ENCODE measurements at regions not wholly inside any gene's neighbourhood (a gene's known extent, or its start where the extent isn't known, plus 50 kb on each side); places are given as distances from the start of the nearest gene placed in this dataset.

- no peak for FAIRE-seq
- Histone ChIP-seq H3K4me3 (no peak overlapping the region), H3K4me1 (no peaks in the 10 kb centered on the region), H3K9me3 (no peaks in the 10 kb centered on the region), H3K27ac (no peak overlapping the region), H3K4me2 (no peak overlapping the region)
- no peak for ATAC-seq
- TF ChIP-seq ZC3H11A (IDR thresholded peaks at IDR 0.05) (no peak), SMC3 (IDR thresholded peaks at IDR 0.05) (no peak), ELK1 (IDR thresholded peaks at IDR 0.05; ENCODE audit: low read depth, low read length) (no peak), ZFP36 (IDR thresholded peaks at IDR 0.05; ENCODE audit: borderline replicate concordance, partially characterized antibody) (no peak), HOXB13 (CRISPR knock-in tag; IDR thresholded peaks at IDR 0.05; ENCODE audit: low read depth) (no peak), ZNF302 (CRISPR knock-in tag; IDR thresholded peaks at IDR 0.05) (no peak), PBX3 (IDR thresholded peaks at IDR 0.05) (no peak), FOSL2 (IDR thresholded peaks at IDR 0.05) (no peak), FOSL2 (CRISPR knock-in tag; IDR thresholded peaks at IDR 0.05) (no peak), EHMT2 (IDR thresholded peaks at IDR 0.05; ENCODE audit: low read depth) (no peak)
- DNase-seq (ENCODE audit: low read depth in 1 of 2, low spot score in 1 of 2), result no peak
- CTCF ChIA-PET, result no interaction called here
- POLR2A ChIA-PET, result no interaction called here
- 0% methylated on average over 2 of the region's 2 CpGs for WGBS (ENCODE audit: missing lambda C conversion rate)
These were observed 59.2 kb upstream of the FSHB start for GRCh38 chr11:30171661-30172060.

- no peak for ATAC-seq
- Histone ChIP-seq H3K4me2 (no peak overlapping the region), H3K9me3 (peaks cover 2% of the 10 kb centered on the region; the same call in 1 of the 3 replicates), H3K4me1 (no peaks in the 10 kb centered on the region), H3K4me3 (no peak overlapping the region), H3K27ac (no peak overlapping the region)
- no peak for FAIRE-seq
- ChIA-PET CTCF (interaction anchor here (0.9 kb wide), 1 partner anchor 25 kb away, joined by 6 read pairs; no protein-coding TSS in a partner anchor), POLR2A (no interaction called here)
- no peak for DNase-seq (ENCODE audit: low read depth in 1 of 2, low spot score in 1 of 2)
- TF ChIP-seq JUNB (IDR thresholded peaks at IDR 0.05) (no peak), HMGXB4 (CRISPR knock-in tag; IDR thresholded peaks at IDR 0.05; ENCODE audit: borderline replicate concordance) (no peak), SREBF2 (IDR thresholded peaks at IDR 0.05) (no peak), HOXB5 (CRISPR knock-in tag; IDR thresholded peaks at IDR 0.05) (no peak), CEBPB (IDR thresholded peaks at IDR 0.05) (no peak), EHF (CRISPR knock-in tag; IDR thresholded peaks at IDR 0.05) (no peak), HEYL (CRISPR knock-in tag; IDR thresholded peaks at IDR 0.05) (no peak), E2F6 (IDR thresholded peaks at IDR 0.05; ENCODE audit: borderline replicate concordance, low read depth) (no peak), MAZ (IDR thresholded peaks at IDR 0.05; ENCODE audit: borderline replicate concordance, low read depth, low read length) (no peak), POLR2A (IDR thresholded peaks at IDR 0.05; ENCODE audit: low read length) (no peak), ATOH8 (CRISPR knock-in tag; IDR thresholded peaks at IDR 0.05; ENCODE audit: low read depth) (no peak), NFE2L2 (conservative IDR thresholded peaks at IDR 0.05; ENCODE audit: low read length) (no peak), RAD21 (conservative IDR thresholded peaks at IDR 0.05 in 1 of 2, IDR thresholded peaks at IDR 0.05 in 1 of 2) (no peak)
- WGBS (ENCODE audit: missing lambda C conversion rate), result 15% methylated on average over 2 of the region's 2 CpGs
These were observed 58.7 kb upstream of the FSHB start for GRCh38 chr11:30172158-30172557.

All from A549 (cell line).